ENCODE measurements at regions not wholly inside any gene's neighbourhood (a gene's known extent, or its start where the extent isn't known, plus 50 kb on each side); places are given as distances from the start of the nearest gene placed in this dataset.

DNA sequence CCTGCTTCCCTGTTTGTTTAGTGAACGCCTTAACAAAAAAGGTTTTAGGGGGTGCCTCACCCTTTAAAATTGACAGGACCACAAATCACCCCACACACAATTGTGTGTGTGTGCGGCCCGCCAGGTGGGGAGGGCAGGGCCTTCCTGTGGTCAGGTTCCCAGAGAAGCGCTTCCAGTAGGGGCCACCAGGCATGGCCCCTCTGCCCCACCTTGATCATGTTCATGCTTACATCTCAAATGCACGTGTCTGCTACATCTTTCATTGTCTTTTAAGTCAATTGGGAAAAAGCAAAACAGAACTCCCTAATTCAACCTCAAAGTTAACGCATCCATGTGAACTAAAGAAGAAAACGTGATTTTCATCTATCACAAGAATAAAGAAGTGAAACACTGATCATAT, 1335.3 kb downstream of the TBC1D22A start:
- DNase-seq (ENCODE audit: low read depth) = no peak

DNA sequence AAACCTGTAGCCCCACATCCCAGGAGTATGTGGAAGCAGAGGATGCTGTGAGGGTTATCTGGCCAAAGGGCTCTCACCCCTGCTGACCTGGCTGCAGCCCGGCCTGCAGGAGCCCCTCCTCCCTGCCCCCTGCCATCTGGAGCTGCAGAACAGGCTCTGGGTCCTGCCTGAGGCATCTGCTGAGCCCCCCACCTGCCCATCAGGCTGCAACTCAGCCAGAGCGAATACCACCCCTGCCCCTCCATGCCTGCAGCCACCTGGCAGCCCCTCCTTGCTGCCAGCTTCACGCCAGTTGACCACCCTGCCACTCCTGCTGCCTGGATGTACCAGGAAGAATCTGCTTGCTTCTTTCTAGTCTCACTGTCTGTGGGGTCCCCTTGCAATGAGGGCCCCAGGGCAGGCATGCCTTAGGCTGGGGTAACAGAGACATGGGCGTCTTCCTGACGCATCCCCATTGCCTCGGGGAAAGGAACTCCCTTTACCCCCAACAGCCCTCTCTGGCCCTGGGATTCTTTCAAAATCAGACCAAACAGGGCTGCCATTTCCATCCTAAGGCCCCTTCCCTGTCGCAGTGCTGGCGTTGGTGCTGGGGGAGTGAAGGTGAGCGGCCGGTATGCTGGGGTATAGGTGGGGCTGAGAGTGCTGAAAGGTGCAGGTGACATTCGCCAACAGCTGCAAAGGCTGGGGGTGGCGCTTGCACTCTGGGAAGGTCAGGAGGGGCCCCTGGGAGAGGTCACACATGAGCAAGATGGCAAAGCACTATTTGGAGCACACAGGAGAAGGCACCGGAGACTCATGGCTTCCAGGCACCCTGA, 1334.6 kb downstream of the TBC1D22A start:
- no peak for DNase-seq (ENCODE audit: low read depth)

GRCh38 chr22:48096411-48096810, 1334.0 kb downstream of the TBC1D22A start:
- no peak for DNase-seq (ENCODE audit: low read depth)

DNA sequence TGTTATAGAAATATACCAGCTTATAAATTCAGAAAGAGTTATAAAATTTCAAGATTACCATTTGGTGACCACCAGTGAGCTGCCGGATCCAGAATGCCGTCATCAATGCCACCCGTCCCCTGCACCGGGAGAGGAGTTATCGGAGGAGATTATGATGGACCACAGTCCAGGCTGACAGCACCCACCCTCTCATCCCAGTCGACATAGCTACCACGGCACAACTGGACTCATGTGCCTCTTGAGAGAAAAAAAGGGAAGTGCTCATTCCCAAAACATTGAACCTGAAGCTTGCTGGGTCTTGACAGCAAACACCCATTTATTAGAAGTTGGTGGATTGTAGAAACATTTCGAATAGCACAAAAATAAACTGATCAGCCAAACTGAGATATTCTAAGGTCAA, 1331.5 kb downstream of the TBC1D22A start:
- no peak for DNase-seq (ENCODE audit: low read depth)

DNA sequence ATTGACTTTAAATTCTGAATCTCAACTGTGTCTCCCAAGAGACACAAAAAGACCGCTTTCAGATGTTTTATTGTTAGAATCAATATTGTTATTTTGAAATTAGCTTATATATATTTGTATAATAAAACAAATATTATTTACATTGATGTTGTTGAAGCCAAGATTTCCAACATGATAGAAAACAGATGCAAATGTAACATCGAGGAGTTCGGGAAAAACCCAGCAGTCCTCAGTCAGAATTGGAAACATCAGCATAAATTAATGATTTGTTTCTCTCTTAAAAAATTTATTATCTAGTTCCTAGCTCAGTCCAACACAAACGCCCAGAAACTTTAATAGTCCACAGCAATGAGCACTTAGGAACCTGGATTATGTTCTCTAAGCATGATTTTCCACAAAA, 1330.4 kb downstream of the TBC1D22A start:
- no peak for DNase-seq (ENCODE audit: low read depth)

GRCh38 chr22:48091656-48092223, 1329.3 kb downstream of the TBC1D22A start:
- DNase-seq (ENCODE audit: low read depth) = no peak

- DNase-seq (ENCODE audit: low read depth) = no peak
Observed at GRCh38 chr22:48091060-48091650, 1328.7 kb downstream of the TBC1D22A start.

- DNase-seq (ENCODE audit: low read depth) = no peak
Observed at GRCh38 chr22:48090332-48090672, 1327.9 kb downstream of the TBC1D22A start.

DNA sequence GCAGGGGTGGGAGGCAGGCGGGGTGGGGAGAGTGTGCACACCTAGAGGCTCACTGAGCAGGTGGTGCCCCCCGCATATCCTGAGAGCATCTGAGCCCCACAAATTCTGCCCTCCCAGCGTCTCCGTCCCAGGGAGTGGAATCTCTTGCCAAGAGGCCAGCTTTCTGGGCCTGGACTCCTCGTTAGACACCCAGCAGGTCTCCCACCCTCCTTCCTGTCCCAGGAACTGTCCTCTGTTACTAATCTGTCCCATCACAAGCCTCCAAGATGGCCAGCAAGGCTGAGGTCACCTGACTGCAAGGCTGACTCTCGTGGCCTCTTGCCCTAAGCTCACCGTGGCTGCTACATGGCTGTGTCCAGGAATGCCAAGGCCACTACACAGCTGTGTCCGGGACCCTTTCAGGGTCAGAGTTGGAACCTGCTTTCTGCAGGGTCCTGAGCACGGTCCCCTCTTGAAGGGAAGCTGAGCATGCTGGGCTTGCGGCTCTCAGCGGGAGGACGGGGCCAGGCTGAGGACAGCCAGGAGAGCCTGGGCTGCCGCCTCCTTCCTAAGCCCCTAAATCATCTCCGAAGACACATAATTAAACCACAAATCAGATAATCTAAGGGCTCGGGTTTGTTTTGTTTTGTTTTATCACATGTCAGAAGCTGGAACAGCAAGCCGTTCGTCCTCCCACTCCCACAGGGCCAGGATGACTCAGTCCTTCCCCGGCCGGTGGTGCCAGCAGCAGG, 1327.3 kb downstream of the TBC1D22A start:
- DNase-seq (ENCODE audit: low read depth) = no peak

- no peak for DNase-seq (ENCODE audit: low read depth)
Observed at GRCh38 chr22:48088926-48089536, 1326.6 kb downstream of the TBC1D22A start.

DNA sequence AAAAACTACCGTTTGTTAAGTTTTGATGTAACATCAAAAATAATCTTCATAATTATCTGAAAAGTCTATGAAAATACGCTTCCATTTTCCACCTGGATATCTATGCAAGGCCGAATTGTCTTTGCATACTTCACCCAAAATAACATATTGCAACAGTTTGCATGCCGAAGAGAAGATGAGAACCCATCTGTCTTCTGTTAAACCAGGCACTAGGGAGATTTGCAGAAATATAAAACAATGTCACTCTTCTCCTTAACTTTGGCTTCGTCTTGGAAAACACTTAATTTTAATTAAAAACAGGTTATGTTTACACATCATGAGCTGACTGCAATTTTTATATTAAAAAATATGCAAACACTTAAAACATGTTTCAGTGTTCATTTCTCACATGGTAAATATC, 1325.8 kb downstream of the TBC1D22A start:
- no peak for DNase-seq (ENCODE audit: low read depth)

DNA sequence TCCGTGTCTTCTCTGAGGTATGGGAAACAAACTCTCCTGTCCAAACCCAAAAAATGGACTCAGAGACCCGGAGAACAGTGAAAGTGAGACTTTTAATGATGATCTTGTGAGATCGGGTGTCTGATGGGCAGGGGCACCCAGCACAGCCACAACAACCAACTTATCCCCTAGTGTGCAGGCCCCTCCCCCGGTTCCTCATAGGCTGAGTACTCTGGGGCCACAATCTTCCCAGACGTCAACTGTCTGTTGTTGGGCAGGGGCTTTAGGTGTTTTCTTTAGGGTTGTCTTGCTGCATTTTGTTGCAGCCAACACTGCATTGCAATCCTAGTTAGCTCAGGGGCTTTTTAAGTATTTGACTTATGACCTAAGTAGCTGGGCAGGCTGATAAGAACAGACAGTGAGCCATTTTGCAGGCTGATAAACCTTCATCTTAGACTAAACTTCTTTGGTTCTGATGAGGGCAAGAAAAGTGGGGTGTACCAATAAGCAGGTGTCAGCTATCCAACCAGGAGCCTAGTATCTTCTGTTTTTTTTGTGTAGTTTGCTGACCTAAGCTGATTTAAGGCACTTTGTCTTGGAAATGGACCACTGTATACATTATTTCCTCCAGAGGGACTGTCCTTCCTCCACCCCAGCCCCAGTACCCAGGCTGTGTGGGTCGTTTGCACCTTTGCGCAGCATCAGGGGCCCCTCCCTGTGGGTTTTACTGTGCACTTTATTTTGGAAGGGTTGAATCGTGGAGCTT, 1323.6 kb downstream of the TBC1D22A start:
- DNase-seq (ENCODE audit: low read depth) = no peak

DNA sequence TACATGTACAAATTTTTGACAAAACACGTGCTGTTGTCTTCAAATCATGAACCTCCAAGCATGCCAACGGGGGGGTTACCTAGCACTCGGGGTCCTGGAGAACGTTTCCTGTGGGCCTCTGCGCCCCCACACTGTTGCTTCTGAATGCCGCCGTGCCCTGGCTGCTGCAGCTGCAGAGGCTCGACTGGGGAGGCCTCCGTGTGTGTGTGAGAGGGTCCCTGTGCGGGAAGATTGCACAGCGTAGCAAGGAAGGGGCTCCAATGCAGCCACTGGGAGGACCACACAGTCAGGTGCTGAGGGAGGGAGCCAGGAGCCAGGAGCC, 1322.2 kb downstream of the TBC1D22A start:
- DNase-seq (ENCODE audit: low read depth) = no peak

DNA sequence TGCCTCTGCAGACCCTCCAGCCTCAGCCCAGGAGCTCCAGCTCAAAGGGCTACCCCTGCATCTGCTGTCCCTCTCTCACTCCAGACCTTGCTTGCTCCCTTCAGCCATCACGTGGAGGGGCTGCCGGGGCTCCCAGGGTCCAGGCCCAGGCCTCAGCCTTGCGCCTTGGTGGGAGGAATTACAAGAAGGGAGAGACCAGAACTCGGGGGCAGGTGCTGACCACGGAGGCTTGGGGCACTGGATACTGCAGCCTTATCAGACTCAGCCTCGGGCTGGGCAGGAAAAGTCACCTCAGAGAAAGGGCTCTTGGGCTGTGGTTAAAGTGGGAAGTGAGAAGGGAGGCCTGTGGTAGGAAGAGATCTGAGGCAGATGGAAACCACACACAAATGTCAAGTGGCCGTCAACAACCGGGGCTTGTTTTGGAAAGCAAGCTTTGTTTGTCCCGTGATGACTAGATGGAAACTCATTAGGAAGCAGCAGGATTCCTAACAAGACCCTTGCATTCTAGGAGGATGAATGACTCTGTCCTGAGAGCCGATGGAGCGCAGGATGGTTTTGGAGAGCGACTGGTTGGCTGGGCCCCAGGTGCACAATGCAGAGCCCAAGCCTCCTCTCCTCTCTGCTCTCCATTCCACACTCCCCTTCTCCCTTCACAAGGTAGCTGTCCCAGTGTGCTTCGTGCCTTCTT, 1321.7 kb downstream of the TBC1D22A start:
- no peak for DNase-seq (ENCODE audit: low read depth)

DNA sequence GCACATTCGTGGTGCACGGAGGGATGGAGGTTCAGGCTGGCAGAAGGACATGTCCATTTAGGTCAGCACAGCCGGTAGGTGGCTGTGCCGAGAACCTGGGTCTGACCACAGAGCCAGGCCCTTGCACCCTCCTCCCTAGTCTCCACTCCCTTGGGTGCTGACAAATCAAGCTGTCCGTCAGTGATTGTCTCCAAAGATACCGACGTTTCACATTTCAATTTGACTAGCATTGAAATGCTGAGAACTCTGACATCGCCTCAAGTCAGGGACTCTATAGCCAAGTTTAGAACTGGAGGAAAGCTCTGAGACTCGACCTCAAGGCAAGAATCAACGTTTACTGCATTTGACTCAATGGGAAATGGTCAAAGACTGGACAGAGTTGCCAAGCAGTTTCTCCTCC, 1321.1 kb downstream of the TBC1D22A start:
- DNase-seq (ENCODE audit: low read depth) = no peak

- no peak for DNase-seq (ENCODE audit: low read depth)
Observed at GRCh38 chr22:48082284-48082683, 1319.8 kb downstream of the TBC1D22A start.

- no peak for DNase-seq (ENCODE audit: low read depth)
Observed at GRCh38 chr22:48081281-48081680, 1318.8 kb downstream of the TBC1D22A start.

DNA sequence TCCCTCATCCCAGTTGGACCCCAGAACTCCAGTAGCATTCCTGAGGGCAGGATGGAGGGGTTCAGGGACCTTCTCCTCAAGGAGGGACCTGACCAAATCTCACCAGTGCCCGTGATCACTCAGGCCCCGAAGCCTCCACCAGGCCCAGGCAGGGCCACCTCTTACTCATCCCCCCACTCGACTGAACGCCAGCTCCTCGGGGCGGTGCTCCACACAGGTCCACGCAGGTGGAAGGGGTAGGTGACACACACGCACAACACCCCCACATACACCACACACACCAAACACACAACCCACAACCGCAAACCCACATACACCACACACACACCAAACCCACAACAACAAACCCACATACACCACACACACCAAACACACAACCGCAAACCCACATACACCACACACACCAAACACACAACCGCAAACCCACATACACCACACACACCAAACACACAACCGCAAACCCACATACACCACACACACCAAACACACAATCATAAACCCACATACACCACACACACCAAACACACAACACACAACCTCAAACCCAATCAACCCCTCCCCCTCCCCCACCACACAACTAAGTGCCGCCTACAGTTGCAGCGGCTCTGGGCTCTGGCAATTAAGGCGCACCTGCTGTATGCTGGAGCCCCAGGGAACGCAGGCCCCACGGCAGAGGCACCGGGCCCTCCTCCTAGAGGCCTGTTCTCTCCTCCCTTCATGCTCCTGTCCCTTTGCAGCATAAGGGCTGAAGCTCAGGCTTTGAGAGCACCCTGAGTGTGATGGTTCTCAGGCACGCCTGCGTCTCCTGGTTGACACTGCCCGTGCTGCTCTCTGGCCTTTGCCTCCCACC, 1318.1 kb downstream of the TBC1D22A start:
- DNase-seq (ENCODE audit: low read depth) = no peak

DNA sequence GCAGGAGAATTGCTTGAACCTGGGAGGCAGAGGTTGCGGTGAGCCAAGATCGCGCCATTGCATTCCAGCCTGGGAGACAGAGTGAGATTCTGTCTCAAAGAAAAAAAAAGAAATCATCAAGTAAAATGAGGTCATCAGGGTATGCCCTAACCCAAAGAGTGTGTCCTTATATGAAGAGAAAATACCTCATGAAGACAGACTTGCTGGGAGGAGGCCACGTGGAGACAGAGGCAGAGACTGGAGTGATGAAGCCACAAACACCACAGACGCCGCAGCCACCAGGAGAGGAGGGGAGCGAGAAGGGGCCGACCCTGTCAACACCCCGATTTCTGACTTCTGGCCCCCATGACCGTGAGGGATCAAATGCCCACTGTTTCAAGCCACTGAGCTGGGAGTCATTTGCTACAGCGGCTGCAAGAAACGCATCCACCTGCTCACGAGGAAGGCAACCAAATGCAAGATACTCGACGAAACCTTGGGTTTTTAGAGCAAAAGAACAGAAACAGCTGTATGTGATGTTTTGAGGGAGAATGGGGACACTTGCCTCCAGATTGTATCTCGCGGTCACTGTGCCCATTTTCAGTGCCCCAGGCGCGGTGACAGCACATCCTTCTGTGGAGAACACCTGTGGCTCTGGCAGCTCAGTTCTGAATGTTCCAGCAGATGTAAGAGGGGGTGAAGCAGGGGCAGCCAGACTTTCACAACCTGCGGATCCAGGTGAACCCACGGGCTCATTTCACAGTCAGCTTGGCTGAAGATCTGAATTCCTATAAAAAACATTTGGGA, 1317.2 kb downstream of the TBC1D22A start:
- DNase-seq (ENCODE audit: low read depth) = no peak

GRCh38 chr22:48078825-48079224, 1316.4 kb downstream of the TBC1D22A start:
- DNase-seq (ENCODE audit: low read depth) = no peak
